ENCODE measurements at regions not wholly inside any gene's neighbourhood (a gene's known extent, or its start where the extent isn't known, plus 50 kb on each side); places are given as distances from the start of the nearest gene placed in this dataset.

GRCh38 chrX:4243759-4244158, 530.3 kb upstream of the PRKX start:
- DNase-seq (ENCODE audit: low read depth): no peak

- DNase-seq (ENCODE audit: low read depth): no peak
These were observed 527.2 kb upstream of the PRKX start for GRCh38 chrX:4240541-4241194.

GRCh38 chrX:4239650-4240540, 526.4 kb upstream of the PRKX start:
- no peak for DNase-seq (ENCODE audit: low read depth)

GRCh38 chrX:4238916-4239315, 525.5 kb upstream of the PRKX start:
- no peak for DNase-seq (ENCODE audit: low read depth)

- no peak for DNase-seq (ENCODE audit: low read depth)
These were observed 511.6 kb upstream of the PRKX start for GRCh38 chrX:4225086-4225485.

GRCh38 chrX:4206941-4207340, 493.5 kb upstream of the PRKX start:
- no peak for DNase-seq (ENCODE audit: low read depth)

GRCh38 chrX:4197971-4198370, 484.5 kb upstream of the PRKX start:
- no peak for DNase-seq (ENCODE audit: low read depth)

GRCh38 chrX:4193500-4194155, 480.2 kb upstream of the PRKX start:
- DNase-seq (ENCODE audit: low read depth): no peak

- no peak for DNase-seq (ENCODE audit: low read depth)
These were observed 472.9 kb upstream of the PRKX start for GRCh38 chrX:4186331-4186730.

- DNase-seq (ENCODE audit: low read depth): no peak
These were observed 471.6 kb upstream of the PRKX start for GRCh38 chrX:4185086-4185485.

- DNase-seq (ENCODE audit: low read depth): no peak
These were observed 469.0 kb upstream of the PRKX start for GRCh38 chrX:4182408-4182806.

- DNase-seq (ENCODE audit: low read depth): no peak
These were observed 468.4 kb upstream of the PRKX start for GRCh38 chrX:4181782-4182407.

GRCh38 chrX:4179031-4179430, 465.6 kb upstream of the PRKX start:
- no peak for DNase-seq (ENCODE audit: low read depth)

- no peak for DNase-seq (ENCODE audit: low read depth)
These were observed 461.8 kb upstream of the PRKX start for GRCh38 chrX:4175221-4175620.

- no peak for DNase-seq (ENCODE audit: low read depth)
These were observed 460.3 kb upstream of the PRKX start for GRCh38 chrX:4173743-4174142.

GRCh38 chrX:4151798-4152197, 438.3 kb upstream of the PRKX start:
- no peak for DNase-seq (ENCODE audit: low read depth)

GRCh38 chrX:4150259-4150658, 436.8 kb upstream of the PRKX start:
- no peak for DNase-seq (ENCODE audit: low read depth)

GRCh38 chrX:4129626-4130025, 416.2 kb upstream of the PRKX start:
- DNase-seq (ENCODE audit: low read depth): no peak

- DNase-seq (ENCODE audit: low read depth): no peak
These were observed 405.4 kb upstream of the PRKX start for GRCh38 chrX:4118666-4119530.

GRCh38 chrX:4110964-4111363, 397.5 kb upstream of the PRKX start:
- no peak for DNase-seq (ENCODE audit: low read depth)

- no peak for DNase-seq (ENCODE audit: low read depth)
These were observed 381.5 kb upstream of the PRKX start for GRCh38 chrX:4094926-4095325.

Data from GM04503 (cell line).